ENCODE measurements at regions not wholly inside any gene's neighbourhood (a gene's known extent, or its start where the extent isn't known, plus 50 kb on each side); places are given as distances from the start of the nearest gene placed in this dataset.

DNA sequence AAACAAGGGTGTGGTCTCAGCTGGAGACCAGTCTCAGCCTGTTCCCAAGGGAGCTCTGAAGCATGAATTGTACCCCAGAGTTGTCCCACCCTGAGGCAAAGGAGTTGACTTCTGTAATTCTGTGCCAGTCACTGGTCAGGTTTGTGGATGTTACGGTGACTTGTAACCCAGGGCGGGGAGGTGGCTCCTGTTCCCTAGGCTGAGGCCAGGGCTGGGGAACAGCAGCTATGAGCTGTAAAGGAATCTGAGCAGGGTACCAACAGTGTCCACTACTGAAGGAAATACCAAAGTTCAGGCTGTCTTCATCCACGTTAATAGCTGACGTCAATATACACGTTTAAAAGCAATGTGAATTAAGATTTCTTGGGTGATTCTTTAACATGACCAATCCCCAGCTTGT is 266.2 kb downstream of the ABHD5 start:
- Mint-ChIP-seq H3K27ac (no peak overlapping the region), H3K36me3 (ENCODE audit: low read depth) (no peaks in the 10 kb centered on the region), H3K4me1 (peaks cover 39% of the 10 kb centered on the region), H3K9me3 (no peaks in the 10 kb centered on the region; the same call in 2 of the 3 replicates), H3K27me3 (ENCODE audit: insufficient read depth, low read depth, poor library complexity) (peaks cover 4% of the 10 kb centered on the region), H3K4me3 (no peak overlapping the region)
- TF ChIP-seq STAT1 (IDR thresholded peaks at IDR 0.05; ENCODE audit: unreplicated experiment) = no peak
- no peak for TF ChIP-seq CREB1 (CRISPR knock-in tag; IDR thresholded peaks at IDR 0.05; ENCODE audit: low read depth)
- TF ChIP-seq, protein P1, sequence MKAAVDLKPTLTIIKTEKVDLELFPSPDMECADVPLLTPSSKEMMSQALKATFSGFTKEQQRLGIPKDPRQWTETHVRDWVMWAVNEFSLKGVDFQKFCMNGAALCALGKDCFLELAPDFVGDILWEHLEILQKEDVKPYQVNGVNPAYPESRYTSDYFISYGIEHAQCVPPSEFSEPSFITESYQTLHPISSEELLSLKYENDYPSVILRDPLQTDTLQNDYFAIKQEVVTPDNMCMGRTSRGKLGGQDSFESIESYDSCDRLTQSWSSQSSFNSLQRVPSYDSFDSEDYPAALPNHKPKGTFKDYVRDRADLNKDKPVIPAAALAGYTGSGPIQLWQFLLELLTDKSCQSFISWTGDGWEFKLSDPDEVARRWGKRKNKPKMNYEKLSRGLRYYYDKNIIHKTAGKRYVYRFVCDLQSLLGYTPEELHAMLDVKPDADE (IDR thresholded peaks at IDR 0.05) = no peak
- TF ChIP-seq, protein P2, sequence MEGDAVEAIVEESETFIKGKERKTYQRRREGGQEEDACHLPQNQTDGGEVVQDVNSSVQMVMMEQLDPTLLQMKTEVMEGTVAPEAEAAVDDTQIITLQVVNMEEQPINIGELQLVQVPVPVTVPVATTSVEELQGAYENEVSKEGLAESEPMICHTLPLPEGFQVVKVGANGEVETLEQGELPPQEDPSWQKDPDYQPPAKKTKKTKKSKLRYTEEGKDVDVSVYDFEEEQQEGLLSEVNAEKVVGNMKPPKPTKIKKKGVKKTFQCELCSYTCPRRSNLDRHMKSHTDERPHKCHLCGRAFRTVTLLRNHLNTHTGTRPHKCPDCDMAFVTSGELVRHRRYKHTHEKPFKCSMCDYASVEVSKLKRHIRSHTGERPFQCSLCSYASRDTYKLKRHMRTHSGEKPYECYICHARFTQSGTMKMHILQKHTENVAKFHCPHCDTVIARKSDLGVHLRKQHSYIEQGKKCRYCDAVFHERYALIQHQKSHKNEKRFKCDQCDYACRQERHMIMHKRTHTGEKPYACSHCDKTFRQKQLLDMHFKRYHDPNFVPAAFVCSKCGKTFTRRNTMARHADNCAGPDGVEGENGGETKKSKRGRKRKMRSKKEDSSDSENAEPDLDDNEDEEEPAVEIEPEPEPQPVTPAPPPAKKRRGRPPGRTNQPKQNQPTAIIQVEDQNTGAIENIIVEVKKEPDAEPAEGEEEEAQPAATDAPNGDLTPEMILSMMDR (conservative IDR thresholded peaks at IDR 0.05; ENCODE audit: low read depth in 2 of 2) = no peak
- TF ChIP-seq ZNF331 (CRISPR knock-in tag; IDR thresholded peaks at IDR 0.05; ENCODE audit: low read depth) = no peak
- no peak for TF ChIP-seq EZH2phosphoT487 (IDR thresholded peaks at IDR 0.05; ENCODE audit: unreplicated experiment)
- no peak for TF ChIP-seq JUNB (IDR thresholded peaks at IDR 0.05; ENCODE audit: unreplicated experiment)
- no peak for TF ChIP-seq ZNF114 (CRISPR knock-in tag; IDR thresholded peaks at IDR 0.05)
- TF ChIP-seq NANOG (IDR thresholded peaks at IDR 0.05; ENCODE audit: borderline replicate concordance) = no peak
- no peak for TF ChIP-seq POLR2AphosphoS5 (IDR thresholded peaks at IDR 0.05; ENCODE audit: low read depth)
- TF ChIP-seq, protein P3, sequence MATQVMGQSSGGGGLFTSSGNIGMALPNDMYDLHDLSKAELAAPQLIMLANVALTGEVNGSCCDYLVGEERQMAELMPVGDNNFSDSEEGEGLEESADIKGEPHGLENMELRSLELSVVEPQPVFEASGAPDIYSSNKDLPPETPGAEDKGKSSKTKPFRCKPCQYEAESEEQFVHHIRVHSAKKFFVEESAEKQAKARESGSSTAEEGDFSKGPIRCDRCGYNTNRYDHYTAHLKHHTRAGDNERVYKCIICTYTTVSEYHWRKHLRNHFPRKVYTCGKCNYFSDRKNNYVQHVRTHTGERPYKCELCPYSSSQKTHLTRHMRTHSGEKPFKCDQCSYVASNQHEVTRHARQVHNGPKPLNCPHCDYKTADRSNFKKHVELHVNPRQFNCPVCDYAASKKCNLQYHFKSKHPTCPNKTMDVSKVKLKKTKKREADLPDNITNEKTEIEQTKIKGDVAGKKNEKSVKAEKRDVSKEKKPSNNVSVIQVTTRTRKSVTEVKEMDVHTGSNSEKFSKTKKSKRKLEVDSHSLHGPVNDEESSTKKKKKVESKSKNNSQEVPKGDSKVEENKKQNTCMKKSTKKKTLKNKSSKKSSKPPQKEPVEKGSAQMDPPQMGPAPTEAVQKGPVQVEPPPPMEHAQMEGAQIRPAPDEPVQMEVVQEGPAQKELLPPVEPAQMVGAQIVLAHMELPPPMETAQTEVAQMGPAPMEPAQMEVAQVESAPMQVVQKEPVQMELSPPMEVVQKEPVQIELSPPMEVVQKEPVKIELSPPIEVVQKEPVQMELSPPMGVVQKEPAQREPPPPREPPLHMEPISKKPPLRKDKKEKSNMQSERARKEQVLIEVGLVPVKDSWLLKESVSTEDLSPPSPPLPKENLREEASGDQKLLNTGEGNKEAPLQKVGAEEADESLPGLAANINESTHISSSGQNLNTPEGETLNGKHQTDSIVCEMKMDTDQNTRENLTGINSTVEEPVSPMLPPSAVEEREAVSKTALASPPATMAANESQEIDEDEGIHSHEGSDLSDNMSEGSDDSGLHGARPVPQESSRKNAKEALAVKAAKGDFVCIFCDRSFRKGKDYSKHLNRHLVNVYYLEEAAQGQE (IDR thresholded peaks at IDR 0.05; ENCODE audit: unreplicated experiment) = no peak
- TF ChIP-seq EZH2 (IDR thresholded peaks at IDR 0.05; ENCODE audit: low read depth, unreplicated experiment) = no peak
- TF ChIP-seq, protein P4, sequence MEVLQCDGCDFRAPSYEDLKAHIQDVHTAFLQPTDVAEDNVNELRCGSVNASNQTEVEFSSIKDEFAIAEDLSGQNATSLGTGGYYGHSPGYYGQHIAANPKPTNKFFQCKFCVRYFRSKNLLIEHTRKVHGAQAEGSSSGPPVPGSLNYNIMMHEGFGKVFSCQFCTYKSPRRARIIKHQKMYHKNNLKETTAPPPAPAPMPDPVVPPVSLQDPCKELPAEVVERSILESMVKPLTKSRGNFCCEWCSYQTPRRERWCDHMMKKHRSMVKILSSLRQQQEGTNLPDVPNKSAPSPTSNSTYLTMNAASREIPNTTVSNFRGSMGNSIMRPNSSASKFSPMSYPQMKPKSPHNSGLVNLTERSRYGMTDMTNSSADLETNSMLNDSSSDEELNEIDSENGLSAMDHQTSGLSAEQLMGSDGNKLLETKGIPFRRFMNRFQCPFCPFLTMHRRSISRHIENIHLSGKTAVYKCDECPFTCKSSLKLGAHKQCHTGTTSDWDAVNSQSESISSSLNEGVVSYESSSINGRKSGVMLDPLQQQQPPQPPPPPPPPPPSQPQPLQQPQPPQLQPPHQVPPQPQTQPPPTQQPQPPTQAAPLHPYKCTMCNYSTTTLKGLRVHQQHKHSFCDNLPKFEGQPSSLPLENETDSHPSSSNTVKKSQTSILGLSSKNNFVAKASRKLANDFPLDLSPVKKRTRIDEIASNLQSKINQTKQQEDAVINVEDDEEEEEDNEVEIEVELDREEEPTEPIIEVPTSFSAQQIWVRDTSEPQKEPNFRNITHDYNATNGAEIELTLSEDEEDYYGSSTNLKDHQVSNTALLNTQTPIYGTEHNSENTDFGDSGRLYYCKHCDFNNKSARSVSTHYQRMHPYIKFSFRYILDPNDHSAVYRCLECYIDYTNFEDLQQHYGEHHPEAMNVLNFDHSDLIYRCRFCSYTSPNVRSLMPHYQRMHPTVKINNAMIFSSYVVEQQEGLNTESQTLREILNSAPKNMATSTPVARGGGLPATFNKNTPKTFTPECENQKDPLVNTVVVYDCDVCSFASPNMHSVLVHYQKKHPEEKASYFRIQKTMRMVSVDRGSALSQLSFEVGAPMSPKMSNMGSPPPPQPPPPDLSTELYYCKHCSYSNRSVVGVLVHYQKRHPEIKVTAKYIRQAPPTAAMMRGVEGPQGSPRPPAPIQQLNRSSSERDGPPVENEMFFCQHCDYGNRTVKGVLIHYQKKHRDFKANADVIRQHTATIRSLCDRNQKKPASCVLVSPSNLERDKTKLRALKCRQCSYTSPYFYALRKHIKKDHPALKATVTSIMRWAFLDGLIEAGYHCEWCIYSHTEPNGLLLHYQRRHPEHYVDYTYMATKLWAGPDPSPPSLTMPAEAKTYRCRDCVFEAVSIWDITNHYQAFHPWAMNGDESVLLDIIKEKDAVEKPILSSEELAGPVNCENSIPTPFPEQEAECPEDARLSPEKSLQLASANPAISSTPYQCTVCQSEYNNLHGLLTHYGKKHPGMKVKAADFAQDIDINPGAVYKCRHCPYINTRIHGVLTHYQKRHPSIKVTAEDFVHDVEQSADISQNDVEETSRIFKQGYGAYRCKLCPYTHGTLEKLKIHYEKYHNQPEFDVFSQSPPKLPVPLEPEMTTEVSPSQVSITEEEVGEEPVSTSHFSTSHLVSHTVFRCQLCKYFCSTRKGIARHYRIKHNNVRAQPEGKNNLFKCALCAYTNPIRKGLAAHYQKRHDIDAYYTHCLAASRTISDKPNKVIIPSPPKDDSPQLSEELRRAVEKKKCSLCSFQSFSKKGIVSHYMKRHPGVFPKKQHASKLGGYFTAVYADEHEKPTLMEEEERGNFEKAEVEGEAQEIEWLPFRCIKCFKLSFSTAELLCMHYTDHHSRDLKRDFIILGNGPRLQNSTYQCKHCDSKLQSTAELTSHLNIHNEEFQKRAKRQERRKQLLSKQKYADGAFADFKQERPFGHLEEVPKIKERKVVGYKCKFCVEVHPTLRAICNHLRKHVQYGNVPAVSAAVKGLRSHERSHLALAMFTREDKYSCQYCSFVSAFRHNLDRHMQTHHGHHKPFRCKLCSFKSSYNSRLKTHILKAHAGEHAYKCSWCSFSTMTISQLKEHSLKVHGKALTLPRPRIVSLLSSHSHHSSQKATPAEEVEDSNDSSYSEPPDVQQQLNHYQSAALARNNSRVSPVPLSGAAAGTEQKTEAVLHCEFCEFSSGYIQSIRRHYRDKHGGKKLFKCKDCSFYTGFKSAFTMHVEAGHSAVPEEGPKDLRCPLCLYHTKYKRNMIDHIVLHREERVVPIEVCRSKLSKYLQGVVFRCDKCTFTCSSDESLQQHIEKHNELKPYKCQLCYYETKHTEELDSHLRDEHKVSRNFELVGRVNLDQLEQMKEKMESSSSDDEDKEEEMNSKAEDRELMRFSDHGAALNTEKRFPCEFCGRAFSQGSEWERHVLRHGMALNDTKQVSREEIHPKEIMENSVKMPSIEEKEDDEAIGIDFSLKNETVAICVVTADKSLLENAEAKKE (CRISPR knock-in tag; IDR thresholded peaks at IDR 0.05) = no peak
- Histone ChIP-seq H3K79me2 (replicated peaks; ENCODE audit: insufficient read depth) (no peaks in the 10 kb centered on the region), H3K4me3 (no peak overlapping the region), H4K20me1 (replicated peaks; ENCODE audit: insufficient read depth) (no peaks in the 10 kb centered on the region), H3K4me2 (0 out of 2 replicates have a peak overlapping the region, but pooled peaks have one; percentile 14), H3K27me3 (ENCODE audit: insufficient read depth) (no peaks in the 10 kb centered on the region), H3K4me1 (ENCODE audit: insufficient read depth) (peaks cover 26% of the 10 kb centered on the region), H3F3A (replicated peaks; ENCODE audit: low read depth) (no peaks in the 10 kb centered on the region), H3K36me3 (ENCODE audit: insufficient read depth) (no peaks in the 10 kb centered on the region), H2AFZ (peak overlapping the region; percentile 38; the same call in 1 of the 2 replicates), H3K27ac (ENCODE audit: low read depth) (no peak overlapping the region), H3K9me2 (ENCODE audit: insufficient read depth) (0 out of 2 replicates have a peak, but pooled peaks cover 4% of the 10 kb centered on the region)
- DNase-seq (ENCODE audit: low spot score) (no peak), ATAC-seq (no peak)
